Right cardiac atrium (tissue), 5 donors: ENCODE measurements at regions not wholly inside any gene's neighbourhood (a gene's known extent, or its start where the extent isn't known, plus 50 kb on each side); places are given as distances from the start of the nearest gene placed in this dataset.

Experiments used
- ATAC-seq, 2 donors: fragments of 200-7000 bp; cut with Tn5 transposase; one replicate each; pipeline versions ENCODE4 v1.8.0 to v1.9.1; 2020; ENCODE audit warnings: moderate library complexity in 2 of 2, mild to moderate bottlenecking in 1 of 2
- DNase-seq, 3 donors: peaks; one replicate each; pipeline ENCODE4 v3.0.0-alpha.2; 2020
- H3K27ac ChIP-seq: one replicate; pipeline ENCODE4 v1.5.1; 2013; ENCODE audit warnings: mild to moderate bottlenecking, low read length, control low read depth, moderate library complexity
- H3K27me3 ChIP-seq: one replicate; pipeline ENCODE4 v1.6.1; 2013; ENCODE audit not compliant: control insufficient read depth, insufficient read depth
- H3K4me1 ChIP-seq: one replicate; pipeline ENCODE4 v1.6.1; 2013; ENCODE audit warnings: low read length; ENCODE audit not compliant: control insufficient read depth, insufficient read depth
- H3K4me3 ChIP-seq: one replicate; pipeline ENCODE4 v1.5.1; 2013; ENCODE audit warnings: low read length, control low read depth
- H3K9me3 ChIP-seq: one replicate; pipeline ENCODE4 v1.6.1; 2013; ENCODE audit warnings: low read length; ENCODE audit not compliant: control insufficient read depth
- WGBS: extraction: QIAGEN DNeasy Blood & Tissue Kit; methylation state at CpG from one replicate; pipeline ENCODE4 v1.1.7; 2013; 5-methylcytosine and 5-hydroxymethylcytosine counted together
- intact Hi-C, 4 donors: fragments of 100-400 bp; cut with DNase I; formaldehyde crosslinking; loops; one replicate each; pipeline versions ENCODE4 v1.11.0 to v1.14.0; 2022 to 2023
- donor health status: healthy with polysubstance abuse.
- donor health status: DM: no; HTN: yes; CAD: no.
- donor health status: DM: no; HTN: no; CAD: no.
- donor health status: DM: no; HTN: yes; CAD: no; lungs with severe emphysema.
- donor health status: DM: yes; HTN: yes; CAD: no.

GRCh38 chr10:111156754-111157153 is 79.9 kb downstream of the ADRA2A start:
- Histone ChIP-seq H3K9me3 (no peaks in the 10 kb centered on the region), H3K27ac (no peak overlapping the region), H3K27me3 (no peaks in the 10 kb centered on the region), H3K4me1 (no peaks in the 10 kb centered on the region), H3K4me3 (no peak overlapping the region)
- WGBS = 79% methylated on average over 2 of the region's 2 CpGs
- no peak for DNase-seq
- intact Hi-C loops = no loop called here
- ATAC-seq = no peak

GRCh38 chr10:111158595-111158994 is 81.8 kb downstream of the ADRA2A start:
- Histone ChIP-seq H3K27me3 (no peaks in the 10 kb centered on the region), H3K27ac (no peak overlapping the region), H3K9me3 (no peaks in the 10 kb centered on the region), H3K4me3 (no peak overlapping the region), H3K4me1 (no peaks in the 10 kb centered on the region)
- intact Hi-C loops = no loop called here
- ATAC-seq = no peak
- DNase-seq = no peak
- WGBS = 82% methylated on average over 3 of the region's 3 CpGs

- WGBS = 57% methylated on average over 7 of the region's 7 CpGs
- DNase-seq (no peak), ATAC-seq (no peak)
- H3K9me3 ChIP-seq = no peaks in the 10 kb centered on the region
- no peak overlapping the region for H3K4me3 ChIP-seq
- H3K27me3 ChIP-seq = no peaks in the 10 kb centered on the region
- intact Hi-C loops = no loop called here
- no peaks in the 10 kb centered on the region for H3K4me1 ChIP-seq
- H3K27ac ChIP-seq = no peak overlapping the region
These were observed 84.5 kb downstream of the ADRA2A start for GRCh38 chr10:111161109-111161874.

GRCh38 chr10:111171183-111171582 is 94.4 kb downstream of the ADRA2A start:
- Histone ChIP-seq H3K27ac (no peak overlapping the region), H3K9me3 (no peaks in the 10 kb centered on the region), H3K4me3 (no peak overlapping the region), H3K27me3 (no peaks in the 10 kb centered on the region), H3K4me1 (no peaks in the 10 kb centered on the region)
- ATAC-seq (no peak), DNase-seq (no peak)
- intact Hi-C loops = no loop called here
- 91% methylated on average over 1 of the region's 1 CpG for WGBS

GRCh38 chr10:111175787-111176186 is 99.0 kb downstream of the ADRA2A start:
- no peak overlapping the region for H3K27ac ChIP-seq
- 29% methylated on average over 3 of the region's 3 CpGs for WGBS
- no peaks in the 10 kb centered on the region for H3K4me1 ChIP-seq
- intact Hi-C loops = no loop called here
- ATAC-seq = no peak
- no peaks in the 10 kb centered on the region for H3K27me3 ChIP-seq
- DNase-seq = no peak
- H3K4me3 ChIP-seq = no peak overlapping the region
- H3K9me3 ChIP-seq = no peaks in the 10 kb centered on the region

GRCh38 chr10:111177379-111177778 is 100.5 kb downstream of the ADRA2A start:
- ATAC-seq (no peak), DNase-seq (no peak)
- H3K4me3 ChIP-seq = no peak overlapping the region
- no peaks in the 10 kb centered on the region for H3K9me3 ChIP-seq
- 80% methylated on average over 2 of the region's 2 CpGs for WGBS
- H3K4me1 ChIP-seq = no peaks in the 10 kb centered on the region
- H3K27ac ChIP-seq = no peak overlapping the region
- intact Hi-C loops = no loop called here
- H3K27me3 ChIP-seq = no peaks in the 10 kb centered on the region

GRCh38 chr10:111179514-111179913 is 102.7 kb downstream of the ADRA2A start:
- ATAC-seq (no peak), DNase-seq (no peak)
- intact Hi-C loops = no loop called here
- no peak overlapping the region for H3K27ac ChIP-seq
- no peaks in the 10 kb centered on the region for H3K9me3 ChIP-seq
- no peaks in the 10 kb centered on the region for H3K4me1 ChIP-seq
- H3K27me3 ChIP-seq = no peaks in the 10 kb centered on the region
- no peak overlapping the region for H3K4me3 ChIP-seq
- WGBS = 70% methylated on average over 2 of the region's 2 CpGs

- no peak for ATAC-seq
- DNase-seq = no peak
- no peak overlapping the region for H3K27ac ChIP-seq
- no peak overlapping the region for H3K4me3 ChIP-seq
- WGBS = 75% methylated on average over 1 of the region's 1 CpG
- intact Hi-C loops = no loop called here
- no peaks in the 10 kb centered on the region for H3K9me3 ChIP-seq
- no peaks in the 10 kb centered on the region for H3K4me1 ChIP-seq
- H3K27me3 ChIP-seq = no peaks in the 10 kb centered on the region
These were observed 109.5 kb downstream of the ADRA2A start for GRCh38 chr10:111186358-111186757.

- H3K4me1 ChIP-seq = no peaks in the 10 kb centered on the region
- H3K27ac ChIP-seq = no peak overlapping the region
- no peaks in the 10 kb centered on the region for H3K9me3 ChIP-seq
- 45% methylated on average over 4 of the region's 4 CpGs for WGBS
- DNase-seq (no peak), ATAC-seq (no peak)
- H3K27me3 ChIP-seq = no peaks in the 10 kb centered on the region
- intact Hi-C loops = no loop called here
- no peak overlapping the region for H3K4me3 ChIP-seq
These were observed 110.3 kb downstream of the ADRA2A start for GRCh38 chr10:111187096-111187495.

- Histone ChIP-seq H3K9me3 (no peaks in the 10 kb centered on the region), H3K4me1 (no peaks in the 10 kb centered on the region), H3K27ac (no peak overlapping the region), H3K27me3 (no peaks in the 10 kb centered on the region), H3K4me3 (no peak overlapping the region)
- intact Hi-C loops = no loop called here
- ATAC-seq (no peak), DNase-seq (no peak)
- WGBS = 69% methylated on average over 4 of the region's 4 CpGs
These were observed 122.8 kb downstream of the ADRA2A start for GRCh38 chr10:111199587-111199986.

GRCh38 chr10:111200505-111201186 is 123.8 kb downstream of the ADRA2A start:
- intact Hi-C loops = no loop called here
- Histone ChIP-seq H3K9me3 (no peaks in the 10 kb centered on the region), H3K27ac (no peak overlapping the region), H3K4me1 (no peaks in the 10 kb centered on the region), H3K4me3 (no peak overlapping the region), H3K27me3 (no peaks in the 10 kb centered on the region)
- no peak for DNase-seq
- WGBS = 78% methylated on average over 3 of the region's 3 CpGs
- no peak for ATAC-seq
